ENCODE measurements at regions not wholly inside any gene's neighbourhood (a gene's known extent, or its start where the extent isn't known, plus 50 kb on each side); places are given as distances from the start of the nearest gene placed in this dataset.

GRCh38 chr16:11493531-11493929 is 93.2 kb downstream of the LITAF start:
- Histone ChIP-seq H3K36me3 (replicated peaks; ENCODE audit: insufficient read depth, low read length) (no peaks in the 10 kb centered on the region), H3K79me2 (ENCODE audit: low read length) (no peaks in the 10 kb centered on the region), H3K9me2 (replicated peaks; ENCODE audit: insufficient read depth, low read length) (no peaks in the 10 kb centered on the region), H3K9me3 (replicated peaks; ENCODE audit: insufficient read depth, low read length) (no peaks in the 10 kb centered on the region), H3K27me3 (replicated peaks; ENCODE audit: insufficient read depth, low read length) (no peaks in the 10 kb centered on the region), H3K4me1 (ENCODE audit: low read length) (peaks cover 33% of the 10 kb centered on the region), H3F3A (ENCODE audit: insufficient read depth, low read length) (peaks cover 17% of the 10 kb centered on the region), H3K4me3 (ENCODE audit: low read length) (no peak overlapping the region), H2AFZ (ENCODE audit: low read length) (no peak overlapping the region), H3K4me2 (ENCODE audit: low read depth, low read length) (no peak overlapping the region), H3K9ac (ENCODE audit: low read length) (no peak overlapping the region), H4K20me1 (ENCODE audit: insufficient read depth, low read length) (no peaks in the 10 kb centered on the region), H3K27ac (ENCODE audit: low read length) (no peak overlapping the region)
- no peak for DNase-seq
- no peak for TF ChIP-seq EZH2phosphoT487 (IDR thresholded peaks at IDR 0.05; ENCODE audit: low read length)
- no peak for TF ChIP-seq EZH2 (optimal IDR thresholded peaks at IDR 0.05; ENCODE audit: low read depth, low read length)
- TF ChIP-seq CTCF (IDR thresholded peaks at IDR 0.05; ENCODE audit: low read length): no peak

GRCh38 chr16:11494029-11494428 is 92.7 kb downstream of the LITAF start:
- H3K9me3 ChIP-seq (replicated peaks; ENCODE audit: insufficient read depth, low read length): no peaks in the 10 kb centered on the region
- H3K9ac ChIP-seq (ENCODE audit: low read length): no peak overlapping the region
- H3K9me2 ChIP-seq (replicated peaks; ENCODE audit: insufficient read depth, low read length): no peaks in the 10 kb centered on the region
- no peak overlapping the region for H3K4me3 ChIP-seq (ENCODE audit: low read length)
- no peaks in the 10 kb centered on the region for H3K36me3 ChIP-seq (replicated peaks; ENCODE audit: insufficient read depth, low read length)
- no peak overlapping the region for H3K27ac ChIP-seq (ENCODE audit: low read length)
- no peaks in the 10 kb centered on the region for H3K79me2 ChIP-seq (ENCODE audit: low read length)
- no peaks in the 10 kb centered on the region for H3K27me3 ChIP-seq (replicated peaks; ENCODE audit: insufficient read depth, low read length)
- DNase-seq: no peak
- no peak overlapping the region for H3K4me2 ChIP-seq (ENCODE audit: low read depth, low read length)
- H3F3A ChIP-seq (ENCODE audit: insufficient read depth, low read length): peaks cover 17% of the 10 kb centered on the region
- no peak overlapping the region for H2AFZ ChIP-seq (ENCODE audit: low read length)
- H4K20me1 ChIP-seq (ENCODE audit: insufficient read depth, low read length): no peaks in the 10 kb centered on the region
- TF ChIP-seq EZH2 (optimal IDR thresholded peaks at IDR 0.05; ENCODE audit: low read depth, low read length) (no peak), CTCF (IDR thresholded peaks at IDR 0.05; ENCODE audit: low read length) (no peak), EZH2phosphoT487 (IDR thresholded peaks at IDR 0.05; ENCODE audit: low read length) (no peak)
- H3K4me1 ChIP-seq (ENCODE audit: low read length): peaks cover 33% of the 10 kb centered on the region

GRCh38 chr16:11494433-11494832 is 92.3 kb downstream of the LITAF start:
- DNase-seq: no peak
- Histone ChIP-seq H3F3A (ENCODE audit: insufficient read depth, low read length) (peaks cover 17% of the 10 kb centered on the region), H3K27me3 (replicated peaks; ENCODE audit: insufficient read depth, low read length) (no peaks in the 10 kb centered on the region), H4K20me1 (ENCODE audit: insufficient read depth, low read length) (no peaks in the 10 kb centered on the region), H3K4me3 (ENCODE audit: low read length) (no peak overlapping the region), H3K4me2 (ENCODE audit: low read depth, low read length) (no peak overlapping the region), H3K36me3 (replicated peaks; ENCODE audit: insufficient read depth, low read length) (no peaks in the 10 kb centered on the region), H3K9me3 (replicated peaks; ENCODE audit: insufficient read depth, low read length) (no peaks in the 10 kb centered on the region), H3K9me2 (replicated peaks; ENCODE audit: insufficient read depth, low read length) (no peaks in the 10 kb centered on the region), H3K27ac (ENCODE audit: low read length) (peak overlapping the region; percentile 68; the same call in 1 of the 2 replicates), H3K4me1 (ENCODE audit: low read length) (peaks cover 33% of the 10 kb centered on the region), H2AFZ (ENCODE audit: low read length) (no peak overlapping the region), H3K79me2 (ENCODE audit: low read length) (no peaks in the 10 kb centered on the region), H3K9ac (ENCODE audit: low read length) (no peak overlapping the region)
- TF ChIP-seq EZH2 (optimal IDR thresholded peaks at IDR 0.05; ENCODE audit: low read depth, low read length) (no peak), CTCF (IDR thresholded peaks at IDR 0.05; ENCODE audit: low read length) (no peak), EZH2phosphoT487 (IDR thresholded peaks at IDR 0.05; ENCODE audit: low read length) (no peak)

All from MM.1S (cell line).